Vagina (tissue), 2 donors: ENCODE measurements at regions not wholly inside any gene's neighbourhood (a gene's known extent, or its start where the extent isn't known, plus 50 kb on each side); places are given as distances from the start of the nearest gene placed in this dataset.

Experiments used
- DNase-seq, 2 donors: peaks; one replicate each; pipeline ENCODE4 v3.0.0-alpha.2; 2017; ENCODE audit errors: extremely low spot score in 2 of 2
- H3K27ac ChIP-seq: fragments of 200-600 bp; sonication (generic); one replicate; pipeline ENCODE4 v1.5.1; 2019
- H3K27me3 ChIP-seq: fragments of 200-600 bp; sonication (generic); one replicate; pipeline ENCODE4 v1.5.1; 2019
- H3K36me3 ChIP-seq, 2 donors: fragments of 200-600 bp; sonication (generic); one replicate each; pipeline ENCODE4 v1.5.1; 2017 to 2019
- H3K4me1 ChIP-seq: fragments of 200-600 bp; sonication (generic); one replicate; pipeline ENCODE4 v1.5.1; 2019
- H3K4me3 ChIP-seq, 2 donors: fragments of 200-600 bp; sonication (generic); 1 replicate in 1 of 2; 2 replicates in 1 of 2; pipeline ENCODE4 v1.5.1; 2016 to 2019
- H3K9me3 ChIP-seq: fragments of 200-600 bp; sonication (generic); one replicate; pipeline ENCODE4 v1.5.1; 2019
- CTCF ChIP-seq, 3 experiments: fragments of 450-650 bp in 2 of 3; fragments of 200-600 bp in 1 of 3; sonication (generic) in 1 of 3; IDR thresholded peaks; one replicate each; pipeline ENCODE4 v1.5.1; 2017 to 2019; ENCODE audit warnings: antibody characterized with exemption in 3 of 3, mild to moderate bottlenecking in 2 of 3, moderate library complexity in 2 of 3
- POLR2A ChIP-seq, 2 donors: fragments of 450-650 bp; IDR thresholded peaks; one replicate each; pipeline ENCODE4 v1.6.1; 2017; ENCODE audit warnings: antibody characterized with exemption in 2 of 2, mild to moderate bottlenecking in 2 of 2, moderate library complexity in 2 of 2
- POLR2AphosphoS5 ChIP-seq, 2 donors: sonication (generic); formaldehyde crosslinking; IDR thresholded peaks; one replicate each; pipeline ENCODE4 v1.9.0; 2017; ENCODE audit warnings: antibody characterized with exemption in 2 of 2, mild to moderate bottlenecking in 2 of 2, low read depth in 1 of 2; ENCODE audit not compliant: insufficient read depth in 1 of 2
- intact Hi-C: fragments of 100-400 bp; cut with DNase I; formaldehyde crosslinking; loops from one replicate; pipeline ENCODE4 v1.15.1; 2023

GRCh38 chr2:30323499-30323898 lies 92.2 kb downstream of the LBH start:
- intact Hi-C loops = no loop called here
- Histone ChIP-seq H3K4me3 (no peak overlapping the region), H3K27ac (no peak overlapping the region), H3K9me3 (no peaks in the 10 kb centered on the region), H3K36me3 (no peaks in the 10 kb centered on the region), H3K27me3 (no peaks in the 10 kb centered on the region), H3K4me1 (no peaks in the 10 kb centered on the region)
- TF ChIP-seq CTCF (IDR thresholded peaks at IDR 0.05) (no peak), POLR2A (IDR thresholded peaks at IDR 0.05) (no peak), POLR2AphosphoS5 (IDR thresholded peaks at IDR 0.05; ENCODE audit: insufficient read depth in 1 of 2, low read depth in 1 of 2) (no peak)
- no peak for DNase-seq

- H3K27ac ChIP-seq = no peak overlapping the region
- no peaks in the 10 kb centered on the region for H3K4me1 ChIP-seq
- H3K36me3 ChIP-seq = no peaks in the 10 kb centered on the region
- H3K9me3 ChIP-seq = no peaks in the 10 kb centered on the region
- no peak overlapping the region for H3K4me3 ChIP-seq
- no peak for DNase-seq
- intact Hi-C loops = no loop called here
- no peak for TF ChIP-seq CTCF (IDR thresholded peaks at IDR 0.05)
- no peaks in the 10 kb centered on the region for H3K27me3 ChIP-seq
Measured at GRCh38 chr2:30324245-30324908, 93.0 kb downstream of the LBH start.

- DNase-seq = no peak
- H3K27ac ChIP-seq = no peak overlapping the region
- intact Hi-C loops = no loop called here
- no peak overlapping the region for H3K4me3 ChIP-seq
- no peaks in the 10 kb centered on the region for H3K27me3 ChIP-seq
- no peaks in the 10 kb centered on the region for H3K4me1 ChIP-seq
- H3K9me3 ChIP-seq = no peaks in the 10 kb centered on the region
- TF ChIP-seq POLR2AphosphoS5 (IDR thresholded peaks at IDR 0.05; ENCODE audit: insufficient read depth in 1 of 2, low read depth in 1 of 2) = no peak
- H3K36me3 ChIP-seq = no peaks in the 10 kb centered on the region
Measured at GRCh38 chr2:30325600-30326328, 94.4 kb downstream of the LBH start.

- no peak for DNase-seq
- TF ChIP-seq POLR2AphosphoS5 (IDR thresholded peaks at IDR 0.05; ENCODE audit: insufficient read depth in 1 of 2, low read depth in 1 of 2) = no peak
- TF ChIP-seq POLR2A (IDR thresholded peaks at IDR 0.05) = no peak
- TF ChIP-seq CTCF (IDR thresholded peaks at IDR 0.05) = no peak
- Histone ChIP-seq H3K27ac (no peak overlapping the region), H3K4me3 (no peak overlapping the region), H3K27me3 (no peaks in the 10 kb centered on the region), H3K9me3 (no peaks in the 10 kb centered on the region), H3K4me1 (no peaks in the 10 kb centered on the region), H3K36me3 (no peaks in the 10 kb centered on the region)
- intact Hi-C loops = no loop called here
Measured at GRCh38 chr2:30326497-30326896, 95.2 kb downstream of the LBH start.

- no peaks in the 10 kb centered on the region for H3K36me3 ChIP-seq
- no peak overlapping the region for H3K4me3 ChIP-seq
- DNase-seq = no peak
- no peaks in the 10 kb centered on the region for H3K27me3 ChIP-seq
- H3K27ac ChIP-seq = no peak overlapping the region
- intact Hi-C loops = no loop called here
- TF ChIP-seq POLR2A (IDR thresholded peaks at IDR 0.05) (no peak), POLR2AphosphoS5 (IDR thresholded peaks at IDR 0.05; ENCODE audit: insufficient read depth in 1 of 2, low read depth in 1 of 2) (no peak), CTCF (IDR thresholded peaks at IDR 0.05) (no peak)
- H3K4me1 ChIP-seq = no peaks in the 10 kb centered on the region
- H3K9me3 ChIP-seq = no peaks in the 10 kb centered on the region
Measured at GRCh38 chr2:30331038-30331437, 99.7 kb downstream of the LBH start.
